ENCODE measurements at regions not wholly inside any gene's neighbourhood (a gene's known extent, or its start where the extent isn't known, plus 50 kb on each side); places are given as distances from the start of the nearest gene placed in this dataset.
"Not testable (repeated sequence)": the region's sequence is repeated elsewhere in the genome, so short reads cannot be mapped to it uniquely, and the experiment has no call there.

- no peaks in the 10 kb centered on the region for H3K4me1 ChIP-seq (ENCODE audit: insufficient read depth, low read length)
- H3K4me3 ChIP-seq (ENCODE audit: low read length): no peak overlapping the region
- H3K27me3 ChIP-seq (ENCODE audit: insufficient read depth, low read length): no peaks in the 10 kb centered on the region
- no peaks in the 10 kb centered on the region for H3K9me3 ChIP-seq (ENCODE audit: low read depth, low read length)
Observed at GRCh38 chr7:112990624-112991023, 96.0 kb downstream of the GPR85 start.

GRCh38 chr7:112989531-112989930 lies 97.1 kb downstream of the GPR85 start:
- H3K27me3 ChIP-seq (ENCODE audit: insufficient read depth, low read length): no peaks in the 10 kb centered on the region
- no peaks in the 10 kb centered on the region for H3K9me3 ChIP-seq (ENCODE audit: low read depth, low read length)
- no peaks in the 10 kb centered on the region for H3K4me1 ChIP-seq (ENCODE audit: insufficient read depth, low read length)
- H3K4me3 ChIP-seq (ENCODE audit: low read length): no peak overlapping the region

GRCh38 chr7:112987171-112987570 lies 99.5 kb downstream of the GPR85 start:
- no peaks in the 10 kb centered on the region for H3K27me3 ChIP-seq (ENCODE audit: insufficient read depth, low read length)
- H3K4me1 ChIP-seq (ENCODE audit: insufficient read depth, low read length): no peaks in the 10 kb centered on the region
- H3K4me3 ChIP-seq (ENCODE audit: low read length): no peak overlapping the region
- H3K9me3 ChIP-seq (ENCODE audit: low read depth, low read length): no peaks in the 10 kb centered on the region

- Histone ChIP-seq H3K4me1 (ENCODE audit: insufficient read depth, low read length) (no peaks in the 10 kb centered on the region), H3K9me3 (ENCODE audit: low read depth, low read length) (no peaks in the 10 kb centered on the region), H3K27me3 (ENCODE audit: insufficient read depth, low read length) (no peaks in the 10 kb centered on the region), H3K4me3 (ENCODE audit: low read length) (no peak overlapping the region)
Observed at GRCh38 chr7:112986256-112987031, 100.2 kb downstream of the GPR85 start.

GRCh38 chr7:112985377-112985987 lies 101.1 kb downstream of the GPR85 start:
- H3K9me3 ChIP-seq (ENCODE audit: low read depth, low read length): no peaks in the 10 kb centered on the region
- no peaks in the 10 kb centered on the region for H3K4me1 ChIP-seq (ENCODE audit: insufficient read depth, low read length)
- H3K4me3 ChIP-seq (ENCODE audit: low read length): no peak overlapping the region
- H3K27me3 ChIP-seq (ENCODE audit: insufficient read depth, low read length): no peaks in the 10 kb centered on the region

- Histone ChIP-seq H3K27me3 (ENCODE audit: insufficient read depth, low read length) (no peaks in the 10 kb centered on the region), H3K4me1 (ENCODE audit: insufficient read depth, low read length) (no peaks in the 10 kb centered on the region), H3K4me3 (ENCODE audit: low read length) (no peak overlapping the region), H3K9me3 (ENCODE audit: low read depth, low read length) (no peaks in the 10 kb centered on the region)
Observed at GRCh38 chr7:112982441-112983063, 104.1 kb downstream of the GPR85 start.

GRCh38 chr7:112981966-112982365 lies 104.7 kb downstream of the GPR85 start:
- no peak overlapping the region for H3K4me3 ChIP-seq (ENCODE audit: low read length)
- H3K27me3 ChIP-seq (ENCODE audit: insufficient read depth, low read length): no peaks in the 10 kb centered on the region
- H3K4me1 ChIP-seq (ENCODE audit: insufficient read depth, low read length): no peaks in the 10 kb centered on the region
- no peaks in the 10 kb centered on the region for H3K9me3 ChIP-seq (ENCODE audit: low read depth, low read length)

GRCh38 chr7:112979055-112979454 lies 107.6 kb downstream of the GPR85 start:
- not testable (repeated sequence) for H3K4me3 ChIP-seq (ENCODE audit: low read length); H3K27me3 ChIP-seq (ENCODE audit: insufficient read depth, low read length); H3K4me1 ChIP-seq (ENCODE audit: insufficient read depth, low read length); H3K9me3 ChIP-seq (ENCODE audit: low read depth, low read length)

- not testable (repeated sequence) for H3K4me1 ChIP-seq (ENCODE audit: insufficient read depth, low read length); H3K4me3 ChIP-seq (ENCODE audit: low read length); H3K9me3 ChIP-seq (ENCODE audit: low read depth, low read length); H3K27me3 ChIP-seq (ENCODE audit: insufficient read depth, low read length)
Observed at GRCh38 chr7:112977244-112977955, 109.2 kb downstream of the GPR85 start.

- H3K4me1 ChIP-seq (ENCODE audit: insufficient read depth, low read length): no peaks in the 10 kb centered on the region
- no peaks in the 10 kb centered on the region for H3K9me3 ChIP-seq (ENCODE audit: low read depth, low read length)
- no peak overlapping the region for H3K4me3 ChIP-seq (ENCODE audit: low read length)
- peaks cover 10% of the 10 kb centered on the region for H3K27me3 ChIP-seq (ENCODE audit: insufficient read depth, low read length)
Observed at GRCh38 chr7:112970771-112971170, 115.9 kb downstream of the GPR85 start.

- H3K4me1 ChIP-seq (ENCODE audit: insufficient read depth, low read length): no peaks in the 10 kb centered on the region
- H3K9me3 ChIP-seq (ENCODE audit: low read depth, low read length): no peaks in the 10 kb centered on the region
- H3K4me3 ChIP-seq (ENCODE audit: low read length): no peak overlapping the region
- H3K27me3 ChIP-seq (ENCODE audit: insufficient read depth, low read length): peaks cover 10% of the 10 kb centered on the region
Observed at GRCh38 chr7:112969946-112970345, 116.7 kb downstream of the GPR85 start.

- Histone ChIP-seq H3K27me3 (ENCODE audit: insufficient read depth, low read length) (peaks cover 8% of the 10 kb centered on the region), H3K9me3 (ENCODE audit: low read depth, low read length) (no peaks in the 10 kb centered on the region), H3K4me3 (ENCODE audit: low read length) (no peak overlapping the region), H3K4me1 (ENCODE audit: insufficient read depth, low read length) (no peaks in the 10 kb centered on the region)
Observed at GRCh38 chr7:112965506-112965905, 121.1 kb downstream of the GPR85 start.

- Histone ChIP-seq H3K4me1 (ENCODE audit: insufficient read depth, low read length) (no peaks in the 10 kb centered on the region), H3K4me3 (ENCODE audit: low read length) (no peak overlapping the region), H3K27me3 (ENCODE audit: insufficient read depth, low read length) (peaks cover 8% of the 10 kb centered on the region), H3K9me3 (ENCODE audit: low read depth, low read length) (no peaks in the 10 kb centered on the region)
Observed at GRCh38 chr7:112963634-112964033, 123.0 kb downstream of the GPR85 start.

- Histone ChIP-seq H3K4me1 (ENCODE audit: insufficient read depth, low read length) (no peaks in the 10 kb centered on the region), H3K9me3 (ENCODE audit: low read depth, low read length) (no peaks in the 10 kb centered on the region), H3K4me3 (ENCODE audit: low read length) (no peak overlapping the region), H3K27me3 (ENCODE audit: insufficient read depth, low read length) (peaks cover 8% of the 10 kb centered on the region)
Observed at GRCh38 chr7:112962815-112963214, 123.8 kb downstream of the GPR85 start.

GRCh38 chr7:112959276-112959675 lies 127.4 kb downstream of the GPR85 start:
- H3K27me3 ChIP-seq (ENCODE audit: insufficient read depth, low read length): peaks cover 8% of the 10 kb centered on the region
- no peak overlapping the region for H3K4me3 ChIP-seq (ENCODE audit: low read length)
- H3K4me1 ChIP-seq (ENCODE audit: insufficient read depth, low read length): no peaks in the 10 kb centered on the region
- H3K9me3 ChIP-seq (ENCODE audit: low read depth, low read length): no peaks in the 10 kb centered on the region
